BE2C (cell line): ENCODE measurements at regions not wholly inside any gene's neighbourhood (a gene's known extent, or its start where the extent isn't known, plus 50 kb on each side); places are given as distances from the start of the nearest gene placed in this dataset.

ENCODE experiments used
- DNase-seq: peaks from one replicate; pipeline ENCODE4 v3.0.0-alpha.2; 2020
- H3K27me3 ChIP-seq: fragments of 250-450 bp; sonication (Bioruptor Pico); 2 replicates; pipeline ENCODE4 v1.5.1; 2020; ENCODE audit warnings: mild to moderate bottlenecking
- H3K36me3 ChIP-seq: fragments of 250-450 bp; sonication (Bioruptor Pico); 2 replicates; pipeline ENCODE4 v1.5.1; 2020; ENCODE audit warnings: mild to moderate bottlenecking
- H3K4me1 ChIP-seq: fragments of 250-450 bp; sonication (Bioruptor Pico); 2 replicates; pipeline ENCODE4 v1.5.1; 2020
- H3K4me3 ChIP-seq: 2 replicates; pipeline ENCODE4 v1.5.1; 2011; ENCODE audit warnings: low read depth, low read length
- H3K9me3 ChIP-seq: fragments of 250-450 bp; sonication (Bioruptor Pico); 2 replicates; pipeline ENCODE4 v1.5.1; 2020
- TF ChIP-seq, protein P1 (sequence below): IDR thresholded peaks from 2 replicates; pipeline ENCODE4 v1.5.1; 2012; ENCODE audit warnings: mild to moderate bottlenecking, low read depth, low read length

DNA sequence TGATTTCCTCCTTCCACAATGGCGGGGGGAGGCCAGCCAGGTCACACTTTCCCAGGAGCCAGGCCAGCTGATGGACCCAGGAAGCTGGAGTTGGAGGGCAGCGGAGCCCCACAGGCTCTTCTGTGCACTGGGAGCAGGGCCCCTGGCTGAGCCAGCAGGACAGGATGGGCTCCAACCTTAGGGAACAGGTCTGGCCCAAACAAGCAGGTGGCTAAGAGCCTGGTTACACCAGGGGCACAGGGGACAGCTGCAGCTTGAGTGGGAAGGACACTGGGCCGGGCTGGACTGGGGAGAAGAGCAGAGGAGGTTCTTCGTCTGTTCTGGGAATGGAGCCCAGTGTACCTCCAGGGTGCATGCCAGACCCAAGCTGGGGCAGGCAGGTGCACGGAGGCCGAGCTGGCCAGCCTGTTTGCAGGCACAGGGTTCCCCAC lies 102.3 kb downstream of the DLL1 start:
- Histone ChIP-seq H3K4me3 (no peak overlapping the region), H3K36me3 (no peaks in the 10 kb centered on the region), H3K9me3 (no peaks in the 10 kb centered on the region; the same call in 1 of the 2 replicates), H3K27me3 (no peaks in the 10 kb centered on the region), H3K4me1 (no peaks in the 10 kb centered on the region)
- no peak for DNase-seq
- TF ChIP-seq, protein P1, sequence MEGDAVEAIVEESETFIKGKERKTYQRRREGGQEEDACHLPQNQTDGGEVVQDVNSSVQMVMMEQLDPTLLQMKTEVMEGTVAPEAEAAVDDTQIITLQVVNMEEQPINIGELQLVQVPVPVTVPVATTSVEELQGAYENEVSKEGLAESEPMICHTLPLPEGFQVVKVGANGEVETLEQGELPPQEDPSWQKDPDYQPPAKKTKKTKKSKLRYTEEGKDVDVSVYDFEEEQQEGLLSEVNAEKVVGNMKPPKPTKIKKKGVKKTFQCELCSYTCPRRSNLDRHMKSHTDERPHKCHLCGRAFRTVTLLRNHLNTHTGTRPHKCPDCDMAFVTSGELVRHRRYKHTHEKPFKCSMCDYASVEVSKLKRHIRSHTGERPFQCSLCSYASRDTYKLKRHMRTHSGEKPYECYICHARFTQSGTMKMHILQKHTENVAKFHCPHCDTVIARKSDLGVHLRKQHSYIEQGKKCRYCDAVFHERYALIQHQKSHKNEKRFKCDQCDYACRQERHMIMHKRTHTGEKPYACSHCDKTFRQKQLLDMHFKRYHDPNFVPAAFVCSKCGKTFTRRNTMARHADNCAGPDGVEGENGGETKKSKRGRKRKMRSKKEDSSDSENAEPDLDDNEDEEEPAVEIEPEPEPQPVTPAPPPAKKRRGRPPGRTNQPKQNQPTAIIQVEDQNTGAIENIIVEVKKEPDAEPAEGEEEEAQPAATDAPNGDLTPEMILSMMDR, result no peak

DNA sequence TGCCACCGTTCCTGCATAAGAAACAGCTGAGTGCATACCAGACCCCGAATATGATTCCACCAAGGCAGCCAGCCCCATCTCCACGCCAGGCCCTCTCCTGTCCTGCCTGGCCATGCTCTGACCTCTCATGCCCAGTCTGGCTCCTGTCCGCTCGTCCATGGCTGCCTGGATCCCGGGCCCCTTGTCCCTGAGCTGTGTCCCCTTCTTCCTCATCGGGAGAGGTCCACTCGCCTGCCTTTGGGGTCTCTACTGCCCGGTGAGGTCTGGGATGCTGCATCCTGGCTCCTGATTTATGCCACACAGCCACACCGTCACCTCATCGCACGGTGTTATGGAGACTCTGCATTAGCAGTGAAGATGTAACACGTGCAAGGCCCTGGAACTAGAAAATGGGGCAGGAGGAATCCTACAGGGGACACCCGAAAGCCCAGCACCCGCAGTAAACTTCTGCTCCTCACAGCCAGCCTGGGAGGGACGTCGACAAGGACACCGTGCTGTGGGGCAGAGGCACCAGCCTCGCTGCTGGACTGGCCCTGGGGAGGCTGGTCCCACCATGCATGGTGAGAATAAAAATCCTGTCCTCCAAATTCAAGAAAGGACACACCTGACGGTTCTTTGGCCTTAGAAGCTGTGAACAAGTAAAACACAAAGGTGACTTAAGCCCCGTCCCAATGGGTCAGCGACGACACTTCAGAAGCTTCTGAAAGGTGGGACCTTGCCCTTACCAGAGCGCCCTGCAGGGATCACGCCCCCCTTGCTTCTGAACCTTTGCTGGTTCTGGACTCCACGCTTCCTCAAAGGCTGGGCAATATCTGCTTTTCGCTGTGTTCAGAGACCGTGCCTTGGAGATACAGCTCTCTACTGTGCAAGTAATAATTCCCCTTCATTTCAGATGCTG lies 103.0 kb downstream of the DLL1 start:
- TF ChIP-seq, protein P1, result no peak
- H3K27me3 ChIP-seq, result no peaks in the 10 kb centered on the region
- no peak for DNase-seq

DNA sequence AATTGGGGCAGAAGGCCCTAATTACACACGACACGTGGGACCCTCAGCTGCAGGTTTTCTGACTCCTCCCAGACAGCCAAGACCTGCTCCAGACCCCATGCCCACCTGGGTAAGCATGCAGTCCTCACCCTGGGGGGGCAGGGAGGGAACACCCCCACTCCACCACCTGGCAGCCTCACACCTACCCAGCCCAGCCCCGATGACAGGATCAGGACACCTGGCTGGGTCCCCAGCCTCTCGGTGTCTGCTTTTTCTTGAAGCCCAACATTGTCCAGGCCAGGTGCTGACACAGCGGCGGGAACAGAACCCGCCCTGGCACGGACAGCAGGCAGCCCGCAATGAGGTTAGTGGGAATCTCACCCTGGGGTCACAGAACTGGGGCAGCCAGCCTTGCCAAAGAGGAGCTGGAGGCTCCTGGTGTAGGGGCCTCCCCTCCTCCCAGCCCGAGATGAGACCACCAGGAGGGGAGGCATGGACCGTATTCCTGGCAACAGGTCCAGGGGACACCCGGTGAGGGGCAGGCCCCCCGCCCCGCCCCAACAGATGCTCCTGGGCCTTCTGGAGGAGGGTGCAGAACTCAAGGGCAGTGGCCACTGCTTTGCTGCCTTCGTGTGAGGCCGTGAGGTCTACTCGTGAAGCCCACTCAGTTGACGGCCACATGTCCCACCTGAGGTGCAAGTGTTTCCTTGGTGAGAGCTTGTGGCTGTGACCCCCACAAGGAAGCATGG lies 103.8 kb downstream of the DLL1 start:
- DNase-seq, result no peak
- no peaks in the 10 kb centered on the region; the same call in 1 of the 2 replicates for H3K9me3 ChIP-seq
- no peaks in the 10 kb centered on the region for H3K36me3 ChIP-seq
- H3K4me1 ChIP-seq, result no peaks in the 10 kb centered on the region
- TF ChIP-seq, protein P1, result no peak
- no peak overlapping the region for H3K4me3 ChIP-seq
- H3K27me3 ChIP-seq, result no peaks in the 10 kb centered on the region

More for the DNA sequence above, 103.0 kb downstream of the DLL1 start:
- H3K4me1 ChIP-seq, result no peaks in the 10 kb centered on the region
- no peaks in the 10 kb centered on the region; the same call in 1 of the 2 replicates for H3K9me3 ChIP-seq
- no peak overlapping the region for H3K4me3 ChIP-seq
- no peaks in the 10 kb centered on the region for H3K36me3 ChIP-seq

DNA sequence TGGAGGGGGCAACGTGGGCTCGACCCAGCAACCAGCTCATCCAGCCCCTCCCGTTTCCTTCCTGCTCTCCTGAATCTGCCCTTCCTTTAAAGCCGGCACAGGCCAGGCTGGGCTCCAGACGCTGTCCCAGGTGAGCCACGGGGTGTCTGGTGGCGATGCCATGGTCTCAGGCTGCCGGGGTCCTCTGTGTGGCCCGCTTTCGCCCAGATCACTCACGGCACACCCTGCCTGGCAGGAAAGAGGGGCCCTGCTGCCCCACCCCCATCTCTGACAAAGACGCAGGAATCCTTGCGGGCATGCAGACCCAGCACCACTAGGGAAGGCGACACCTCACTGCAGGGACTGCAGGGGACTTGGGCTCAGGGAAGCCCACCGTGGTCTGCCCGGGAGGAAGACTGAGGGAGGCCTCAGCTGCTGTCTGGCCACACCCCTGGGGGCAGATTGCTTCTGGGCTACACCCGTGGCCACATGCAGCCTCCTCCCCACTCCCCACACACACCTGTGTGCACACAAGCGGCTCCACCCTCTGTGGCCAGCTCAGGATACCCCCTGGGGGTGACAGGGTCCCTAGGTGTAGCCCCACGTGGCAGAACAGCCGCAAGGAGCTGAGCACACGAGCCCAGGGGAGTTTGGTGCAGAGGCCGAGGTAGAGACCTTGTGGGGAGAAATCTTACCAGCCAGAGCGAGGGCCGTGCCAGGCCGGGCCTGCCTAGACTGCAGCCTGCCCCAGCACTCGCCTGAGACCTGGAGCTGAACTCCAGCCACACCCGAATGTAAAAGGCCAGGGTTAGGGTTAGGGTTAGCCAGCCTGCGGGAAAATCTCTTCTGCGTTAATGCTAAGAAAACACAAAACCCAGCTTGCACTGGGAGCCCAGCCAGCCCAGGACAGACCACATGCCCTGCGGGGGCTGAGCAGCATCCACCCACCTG lies 104.6 kb downstream of the DLL1 start:
- H3K4me1 ChIP-seq, result no peaks in the 10 kb centered on the region
- H3K9me3 ChIP-seq, result no peaks in the 10 kb centered on the region; the same call in 1 of the 2 replicates
- TF ChIP-seq, protein P1, result no peak
- H3K27me3 ChIP-seq, result no peaks in the 10 kb centered on the region
- H3K36me3 ChIP-seq, result no peaks in the 10 kb centered on the region
- no peak for DNase-seq
- H3K4me3 ChIP-seq, result no peak overlapping the region

DNA sequence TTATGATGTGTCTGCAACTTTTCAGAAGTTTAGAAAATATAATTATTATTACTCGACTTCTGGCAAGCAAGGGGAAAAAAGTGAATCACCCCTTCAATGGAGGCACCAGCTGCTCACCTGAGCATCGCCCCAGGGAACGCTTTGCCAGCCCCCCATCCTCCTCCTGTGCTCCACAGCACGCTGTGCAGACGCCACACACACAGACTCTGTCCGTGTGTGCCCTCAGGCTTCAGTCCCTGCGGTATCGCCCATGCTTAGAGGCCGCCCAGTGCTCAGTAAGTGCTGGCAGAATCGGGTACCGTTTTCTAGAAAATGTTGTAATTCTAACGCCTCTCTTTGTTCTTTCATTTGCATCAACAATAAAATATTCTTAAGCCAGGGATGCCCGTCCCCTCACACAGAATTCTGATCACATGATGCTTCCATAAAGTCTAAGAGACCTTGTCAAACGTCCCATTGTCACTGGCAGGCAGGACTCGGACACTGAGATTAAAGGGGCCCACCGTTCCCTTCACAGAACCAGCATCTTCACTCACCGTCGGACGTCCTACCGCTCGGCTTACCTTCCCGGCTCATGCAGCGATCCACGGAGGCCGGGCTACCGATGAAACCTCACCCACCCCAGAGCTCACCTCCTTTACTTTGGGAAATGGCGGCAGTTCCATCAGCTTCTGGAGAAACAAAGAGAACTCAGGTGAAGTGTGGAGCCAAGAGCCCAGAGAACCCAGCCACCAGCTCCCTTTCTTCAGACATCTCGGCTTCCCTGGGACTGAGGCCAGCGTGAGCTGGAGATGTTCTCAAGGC lies 105.5 kb downstream of the DLL1 start:
- TF ChIP-seq, protein P1, result no peak
- H3K36me3 ChIP-seq, result no peaks in the 10 kb centered on the region
- no peaks in the 10 kb centered on the region; the same call in 1 of the 2 replicates for H3K9me3 ChIP-seq
- no peak for DNase-seq
- no peaks in the 10 kb centered on the region for H3K27me3 ChIP-seq
- no peak overlapping the region for H3K4me3 ChIP-seq
- no peaks in the 10 kb centered on the region for H3K4me1 ChIP-seq
